A549 (cell line): ENCODE measurements at regions not wholly inside any gene's neighbourhood (a gene's known extent, or its start where the extent isn't known, plus 50 kb on each side); places are given as distances from the start of the nearest gene placed in this dataset.

Source experiments
- ATAC-seq, 2 experiments: fragments of 200-7000 bp in 1 of 2; fragments of >200 bp in 1 of 2; cut with Nextera tagmentation in 1 of 2; cut with Tn5 transposase in 1 of 2; 3 replicates each; pipeline versions ENCODE4 v1.8.0 to v1.9.1; 2018 to 2020; ENCODE audit warnings: mild to moderate bottlenecking in 1 of 2, moderate library complexity in 1 of 2
- CTCF ChIA-PET: fragments of 300-600 bp; sonication (Branson Sonifier 250); formaldehyde crosslinking; extraction: SDS; loops from one replicate; lab custom pipeline; 2021; ENCODE audit warnings: antibody characterized with exemption, inconsistent platforms; lab: Yijun Ruan, JAX
- POLR2A ChIA-PET: fragments of 350-600 bp; formaldehyde crosslinking; extraction: SDS; loops from one replicate; lab custom pipeline; 2021; ENCODE audit warnings: antibody characterized with exemption, inconsistent platforms; lab: Yijun Ruan, JAX
- DNase-seq, 2 experiments: peaks; one replicate each; pipeline versions ENCODE4 v3.0.0 to v3.0.0-alpha.2; 2011 to 2016; ENCODE audit warnings: low read depth in 1 of 2, low spot score in 1 of 2
- FAIRE-seq: peaks from 2 replicates; lab custom pipeline; 2011; peaks lifted over from hg19 to GRCh38; lab: Jason Lieb, UNC
- H3K27ac ChIP-seq, 2 experiments: fragments of >200 bp; sonication (Bioruptor Twin); formaldehyde crosslinking; 3 replicates each; pipeline ENCODE4 v1.5.1; 2016 to 2017
- H3K4me1 ChIP-seq: fragments of >200 bp; sonication (Bioruptor Twin); formaldehyde crosslinking; 3 replicates; pipeline ENCODE4 v1.6.1; 2016
- H3K4me2 ChIP-seq: fragments of >200 bp; sonication (Bioruptor Twin); formaldehyde crosslinking; 3 replicates; pipeline ENCODE4 v1.6.1; 2016
- H3K4me3 ChIP-seq: fragments of >200 bp; sonication (Bioruptor Twin); formaldehyde crosslinking; 3 replicates; pipeline ENCODE4 v1.5.1; 2016
- H3K9me3 ChIP-seq: fragments of >200 bp; sonication (Bioruptor Twin); formaldehyde crosslinking; 3 replicates; pipeline ENCODE4 v1.6.1; 2016
- CHD2 ChIP-seq: fragments of 150-350 bp; IDR thresholded peaks from 2 replicates; pipeline ENCODE4 v1.6.1; 2014; ENCODE audit warnings: low read length; ENCODE audit not compliant: partially characterized antibody
- EHF ChIP-seq: fragments of 250-450 bp; sonication (Bioruptor Pico); IDR thresholded peaks from 2 replicates; pipeline ENCODE4 v1.5.0; 2020; ENCODE audit warnings: mild to moderate bottlenecking
- EHMT2 ChIP-seq: fragments of 200-600 bp; sonication (generic); IDR thresholded peaks from 2 replicates; pipeline ENCODE4 v1.6.1; 2016; ENCODE audit warnings: antibody characterized with exemption, low read depth, mild to moderate bottlenecking, moderate library complexity
- ELK1 ChIP-seq: fragments of 150-350 bp; IDR thresholded peaks from 2 replicates; pipeline ENCODE4 v1.6.1; 2014; ENCODE audit warnings: low read depth, mild to moderate bottlenecking, low read length
- FOXS1 ChIP-seq: fragments of 250-450 bp; sonication (Bioruptor Pico); IDR thresholded peaks from 2 replicates; pipeline ENCODE4 v1.5.0; 2020; ENCODE audit warnings: mild to moderate bottlenecking, moderate library complexity
- HES2 ChIP-seq: fragments of >200 bp; sonication (Bioruptor Twin); formaldehyde crosslinking; IDR thresholded peaks from 2 replicates; pipeline ENCODE4 v1.6.1; 2016
- HOXB13 ChIP-seq: fragments of 250-450 bp; sonication (Bioruptor Pico); IDR thresholded peaks from 2 replicates; pipeline ENCODE4 v1.5.0; 2020; ENCODE audit warnings: low read depth, mild to moderate bottlenecking, moderate library complexity
- HOXB5 ChIP-seq: fragments of 250-450 bp; sonication (Bioruptor Pico); IDR thresholded peaks from 2 replicates; pipeline ENCODE4 v1.5.0; 2020; ENCODE audit warnings: mild to moderate bottlenecking, moderate library complexity
- JUN ChIP-seq, 2 experiments: fragments of >200 bp; sonication (Bioruptor Twin); formaldehyde crosslinking; IDR thresholded peaks; 2 replicates in 1 of 2; 3 replicates in 1 of 2; pipeline ENCODE4 v1.6.1; 2016 to 2017
- MAFK ChIP-seq: fragments of 450-650 bp; IDR thresholded peaks from 2 replicates; pipeline ENCODE4 v1.6.1; 2014; ENCODE audit not compliant: partially characterized antibody
- MAZ ChIP-seq: fragments of 150-350 bp; IDR thresholded peaks from 2 replicates; pipeline ENCODE4 v1.6.1; 2014; ENCODE audit warnings: antibody characterized with exemption, low read depth, low read length, borderline replicate concordance
- NR3C1 ChIP-seq: fragments of >200 bp; sonication (Bioruptor Twin); formaldehyde crosslinking; IDR thresholded peaks from 3 replicates; pipeline ENCODE4 v1.6.1; 2017
- RNF2 ChIP-seq: fragments of 200-600 bp; sonication (generic); IDR thresholded peaks from 2 replicates; pipeline ENCODE4 v1.6.1; 2016; ENCODE audit warnings: low read depth, mild to moderate bottlenecking, antibody characterized with exemption, moderate library complexity, borderline replicate concordance
- SREBF2 ChIP-seq: fragments of 450-650 bp; IDR thresholded peaks from 2 replicates; pipeline ENCODE4 v1.6.1; 2014; ENCODE audit warnings: mild to moderate bottlenecking, moderate library complexity
- TP53 ChIP-seq: fragments of 250-450 bp; sonication (Bioruptor Pico); IDR thresholded peaks from 2 replicates; pipeline ENCODE4 v1.5.0; 2021; ENCODE audit warnings: mild to moderate bottlenecking, moderate library complexity
- ZFP36 ChIP-seq: fragments of 450-650 bp; IDR thresholded peaks from 2 replicates; pipeline ENCODE4 v1.6.1; 2014; ENCODE audit warnings: borderline replicate concordance; ENCODE audit not compliant: partially characterized antibody
- ZNF302 ChIP-seq: fragments of 250-450 bp; sonication (Bioruptor Pico); IDR thresholded peaks from 2 replicates; pipeline ENCODE4 v1.9.0; 2021; ENCODE audit warnings: inconsistent platforms, mild to moderate bottlenecking, moderate library complexity
- ZSCAN20 ChIP-seq: fragments of 250-450 bp; sonication (Bioruptor Pico); IDR thresholded peaks from 2 replicates; pipeline ENCODE4 v1.8.0; 2022; ENCODE audit warnings: mild to moderate bottlenecking, moderate library complexity
- WGBS: methylation state at CpG from one replicate; pipeline ENCODE4 v1.1.6; 2017; ENCODE audit errors: missing lambda C conversion rate; 5-methylcytosine and 5-hydroxymethylcytosine counted together
- TF ChIP-seq, protein P1 (sequence below): IDR thresholded peaks from 2 replicates; pipeline ENCODE4 v1.6.1; 2012
- TF ChIP-seq, protein P2 (sequence below): fragments of 450-650 bp; IDR thresholded peaks from 2 replicates; pipeline ENCODE4 v1.6.1; 2014; ENCODE audit warnings: antibody characterized with exemption

- no peak overlapping the region for H3K4me3 ChIP-seq
- TF ChIP-seq, protein P1, sequence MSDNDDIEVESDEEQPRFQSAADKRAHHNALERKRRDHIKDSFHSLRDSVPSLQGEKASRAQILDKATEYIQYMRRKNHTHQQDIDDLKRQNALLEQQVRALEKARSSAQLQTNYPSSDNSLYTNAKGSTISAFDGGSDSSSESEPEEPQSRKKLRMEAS = no peak
- TF ChIP-seq RNF2 = no peak
- TF ChIP-seq ZFP36 = no peak
- TF ChIP-seq SREBF2 = no peak
- no peak for TF ChIP-seq TP53 (CRISPR knock-in tag)
- no peak for TF ChIP-seq ZNF302 (CRISPR knock-in tag)
- no peak for TF ChIP-seq ZSCAN20 (CRISPR knock-in tag)
- no peak for TF ChIP-seq NR3C1
- no peak for TF ChIP-seq EHF
- no peak for TF ChIP-seq MAZ
- TF ChIP-seq HOXB5 (CRISPR knock-in tag) = no peak
- TF ChIP-seq ELK1 = no peak
- TF ChIP-seq HOXB13 (CRISPR knock-in tag) = no peak
- no peak for TF ChIP-seq EHMT2
- TF ChIP-seq HES2 = no peak
- TF ChIP-seq, protein P2, sequence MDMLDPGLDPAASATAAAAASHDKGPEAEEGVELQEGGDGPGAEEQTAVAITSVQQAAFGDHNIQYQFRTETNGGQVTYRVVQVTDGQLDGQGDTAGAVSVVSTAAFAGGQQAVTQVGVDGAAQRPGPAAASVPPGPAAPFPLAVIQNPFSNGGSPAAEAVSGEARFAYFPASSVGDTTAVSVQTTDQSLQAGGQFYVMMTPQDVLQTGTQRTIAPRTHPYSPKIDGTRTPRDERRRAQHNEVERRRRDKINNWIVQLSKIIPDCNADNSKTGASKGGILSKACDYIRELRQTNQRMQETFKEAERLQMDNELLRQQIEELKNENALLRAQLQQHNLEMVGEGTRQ = no peak
- no peak for TF ChIP-seq JUN (IDR thresholded peaks at IDR 0.05)
- TF ChIP-seq FOXS1 (CRISPR knock-in tag) = no peak
- TF ChIP-seq CHD2 = no peak
- 90% methylated on average over 2 of the region's 2 CpGs for WGBS
- DNase-seq = no peak
- H3K4me2 ChIP-seq = peak overlapping the region; percentile 1; the same call in 1 of the 3 replicates
- H3K27ac ChIP-seq = peak overlapping the region in 1 of 2 experiments; percentile 50; a peak in 1 of 6 replicates
- peak; percentile 36 for FAIRE-seq
- CTCF ChIA-PET = interaction anchor here (0.9 kb wide), 1 partner anchor 67 kb away, joined by 3 read pairs; no protein-coding TSS in a partner anchor
- POLR2A ChIA-PET = no interaction called here
- H3K4me1 ChIP-seq = peaks cover 19% of the 10 kb centered on the region; the same call in 2 of the 3 replicates
- peaks cover 13% of the 10 kb centered on the region; the same call in 1 of the 3 replicates for H3K9me3 ChIP-seq
- ATAC-seq = no peak
Observed at GRCh38 chr14:101096551-101096950, 193.0 kb upstream of the RTL1 start.

DNA sequence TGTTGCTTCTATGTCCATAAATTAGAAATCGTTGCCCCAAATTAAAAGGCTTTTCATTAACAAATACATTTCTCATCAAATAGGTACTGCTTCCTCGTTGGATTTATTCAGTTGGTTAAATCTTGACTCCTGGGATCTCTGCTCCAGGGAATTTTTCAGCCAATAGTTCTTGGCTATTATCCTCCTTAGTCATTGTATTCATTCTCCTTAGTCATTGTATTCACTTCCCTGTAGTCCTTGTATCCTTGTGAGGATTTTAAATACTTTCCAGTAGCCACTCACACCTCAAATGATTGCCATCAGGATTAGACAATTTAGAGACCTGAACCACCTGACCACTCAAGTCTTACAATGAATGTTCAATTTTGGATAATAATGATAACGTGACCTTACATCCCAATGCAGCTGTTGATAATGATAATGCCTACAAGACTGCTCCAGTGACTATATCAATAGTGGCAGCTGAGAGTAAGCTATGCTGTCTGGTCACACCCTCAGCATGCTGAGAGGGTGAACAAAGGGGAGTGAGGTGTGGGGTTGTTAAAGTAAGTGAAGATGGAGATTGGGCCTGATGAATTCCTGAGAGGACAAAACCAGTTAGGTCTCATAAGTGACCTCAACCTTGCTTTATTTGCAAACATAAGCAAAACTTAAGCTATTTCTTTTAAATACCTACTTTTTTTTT, 193.7 kb upstream of the RTL1 start:
- DNase-seq (peak; percentile 38 to 48), ATAC-seq (peak in 1 of 2 experiments; percentile 72; a peak in 4 of 6 replicates), FAIRE-seq (no peak)
- ChIA-PET CTCF (interaction anchor here (0.9 to 1.7 kb wide), 2 partner anchors 11 to 68 kb away, joined by 3 read pairs; no protein-coding TSS in a partner anchor), POLR2A (no interaction called here)
- Histone ChIP-seq H3K9me3 (peaks cover 13% of the 10 kb centered on the region; the same call in 1 of the 3 replicates), H3K4me2 (peak overlapping the region; percentile 1; the same call in 2 of the 3 replicates), H3K4me3 (no peak overlapping the region), H3K4me1 (peaks cover 20% of the 10 kb centered on the region; the same call in 2 of the 3 replicates), H3K27ac (peak overlapping the region; percentile 34 to 59; a peak in 2 of 6 replicates)
- 56% methylated on average over 3 of the region's 3 CpGs for WGBS
- TF ChIP-seq MAFK (peak; percentile 48), ELK1 (no peak)
